Esophagus mucosa (tissue), 1 donor: ENCODE measurements at regions not wholly inside any gene's neighbourhood (a gene's known extent, or its start where the extent isn't known, plus 50 kb on each side); places are given as distances from the start of the nearest gene placed in this dataset.
"Not testable (repeated sequence)": the region's sequence is repeated elsewhere in the genome, so short reads cannot be mapped to it uniquely, and the experiment has no call there.

Source experiments
- ATAC-seq: fragments of 200-7000 bp; cut with Tn5 transposase; one replicate; pipeline ENCODE4 v1.9.1; 2020
- donor health status: DM: yes; HTN: yes; CAD: no.

DNA sequence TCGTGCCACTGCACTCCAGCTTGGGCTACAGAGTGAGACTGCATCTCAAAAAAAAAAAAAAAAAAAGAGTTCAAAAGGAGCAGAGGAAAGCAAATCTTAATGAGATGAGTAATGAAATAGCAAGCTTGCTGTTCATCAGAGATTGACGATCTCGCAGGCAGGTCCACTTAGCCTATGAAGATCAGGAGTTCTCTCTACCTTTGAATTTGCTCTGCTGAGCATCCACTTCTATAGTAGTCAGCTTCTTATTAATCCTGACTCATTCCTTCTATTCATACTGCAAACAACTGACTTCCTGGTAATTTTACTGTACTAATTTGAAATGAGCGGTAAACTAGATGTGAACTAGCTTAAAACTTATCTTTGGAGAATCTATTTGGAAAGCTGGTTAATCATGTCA, 1014.6 kb downstream of the GATA3 start:
- ATAC-seq = peak; percentile 75

GRCh38 chr10:9075420-9075819, 1020.9 kb downstream of the GATA3 start:
- ATAC-seq = no peak

GRCh38 chr10:9076066-9076465, 1021.6 kb downstream of the GATA3 start:
- ATAC-seq = no peak

DNA sequence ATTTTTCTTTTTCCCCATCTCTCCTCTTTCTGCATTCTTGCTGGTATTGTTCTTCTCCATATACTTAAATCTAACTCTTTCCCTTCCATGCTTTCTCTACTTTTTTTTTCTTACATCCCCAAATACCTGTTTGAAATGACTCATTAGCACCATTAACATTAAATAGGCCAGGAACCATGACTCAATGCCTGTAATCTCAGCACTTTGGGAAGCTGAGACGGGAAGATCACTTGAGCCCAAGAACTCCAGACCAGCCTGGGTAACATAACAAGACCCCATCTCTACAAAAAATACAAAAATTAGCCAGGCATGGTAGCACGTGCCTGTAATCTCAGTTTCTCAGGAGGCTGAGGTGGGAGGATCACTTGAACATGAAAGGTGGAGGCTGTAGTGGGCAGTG, 1026.8 kb downstream of the GATA3 start:
- ATAC-seq = no peak

DNA sequence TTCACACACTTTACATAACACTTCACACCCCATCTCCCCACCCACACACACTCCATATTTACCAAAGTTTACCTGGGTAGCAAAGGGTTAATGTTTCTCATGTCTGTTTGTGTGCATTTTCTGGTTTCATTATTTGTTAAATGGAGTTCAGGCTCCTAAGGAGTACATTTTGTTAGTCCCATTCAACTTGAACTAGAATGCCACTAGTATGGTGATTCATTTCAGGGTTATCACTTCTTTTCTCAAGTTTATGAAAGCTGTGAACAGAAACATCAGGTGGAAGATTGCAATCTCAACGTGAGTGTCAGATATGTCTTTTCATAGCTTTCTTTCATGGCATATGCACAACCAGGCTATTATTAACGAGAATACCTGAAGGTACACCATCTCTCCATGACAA, 1027.5 kb downstream of the GATA3 start:
- no peak for ATAC-seq

GRCh38 chr10:9091530-9092093, 1037.1 kb downstream of the GATA3 start:
- no peak for ATAC-seq

DNA sequence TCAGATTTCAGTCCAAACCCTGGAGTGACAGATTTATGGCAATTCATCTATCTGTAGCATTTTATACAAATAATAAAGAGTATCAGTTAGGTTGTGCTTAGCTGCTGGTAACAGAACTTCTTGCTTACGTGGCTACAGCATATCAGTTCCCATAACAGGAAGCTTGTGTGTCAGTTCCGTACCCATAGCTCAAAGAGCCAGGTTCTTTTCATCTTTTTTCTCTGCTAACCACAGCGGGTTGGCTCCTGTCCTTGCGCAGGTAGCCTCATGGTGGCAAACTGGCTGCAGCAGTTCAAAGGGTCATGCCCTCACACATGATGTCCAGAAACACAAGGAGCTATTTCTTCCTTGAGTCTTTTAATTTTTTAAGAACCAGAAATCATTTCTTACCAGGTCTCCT, 1041.8 kb downstream of the GATA3 start:
- no peak for ATAC-seq

- no peak for ATAC-seq
These were observed 1042.9 kb downstream of the GATA3 start for GRCh38 chr10:9097206-9097990.

DNA sequence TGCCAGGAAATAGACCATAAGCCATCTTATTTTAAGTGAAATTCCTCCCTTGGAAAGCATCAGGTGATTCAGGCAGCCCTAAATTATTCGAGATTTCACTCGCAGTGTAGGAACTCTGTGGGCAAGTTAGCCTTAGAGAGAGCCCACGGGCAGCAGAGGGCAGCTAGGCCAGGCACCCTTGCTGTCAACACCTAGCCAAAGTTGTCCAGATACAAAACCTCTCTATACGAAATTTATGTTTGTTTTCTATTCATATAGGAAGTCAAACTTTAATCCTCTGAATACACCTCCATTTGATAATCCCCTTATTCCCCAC, 1043.5 kb downstream of the GATA3 start:
- ATAC-seq = no peak

GRCh38 chr10:9102026-9102425, 1047.5 kb downstream of the GATA3 start:
- peak; percentile 55 for ATAC-seq

DNA sequence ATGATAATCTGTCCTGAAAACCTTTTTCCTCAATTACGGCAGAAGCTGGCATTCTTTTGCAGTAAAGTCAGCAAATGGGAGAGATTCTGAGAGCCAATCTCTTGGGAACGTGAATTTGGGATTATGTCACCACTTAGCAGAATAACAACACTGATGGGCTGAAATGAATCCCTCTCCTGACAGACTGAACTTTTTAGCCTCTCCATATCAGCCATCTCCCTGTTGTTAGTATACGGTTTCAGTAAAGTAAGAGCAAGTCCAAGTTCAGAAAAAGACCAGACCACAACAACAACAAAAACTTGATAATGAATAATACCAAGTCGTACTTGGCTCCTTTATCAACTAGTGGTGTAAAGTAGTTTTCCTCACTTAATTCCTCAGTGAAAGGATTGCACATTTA, 1048.8 kb downstream of the GATA3 start:
- ATAC-seq = no peak

GRCh38 chr10:9111976-9112375, 1057.5 kb downstream of the GATA3 start:
- ATAC-seq = no peak

DNA sequence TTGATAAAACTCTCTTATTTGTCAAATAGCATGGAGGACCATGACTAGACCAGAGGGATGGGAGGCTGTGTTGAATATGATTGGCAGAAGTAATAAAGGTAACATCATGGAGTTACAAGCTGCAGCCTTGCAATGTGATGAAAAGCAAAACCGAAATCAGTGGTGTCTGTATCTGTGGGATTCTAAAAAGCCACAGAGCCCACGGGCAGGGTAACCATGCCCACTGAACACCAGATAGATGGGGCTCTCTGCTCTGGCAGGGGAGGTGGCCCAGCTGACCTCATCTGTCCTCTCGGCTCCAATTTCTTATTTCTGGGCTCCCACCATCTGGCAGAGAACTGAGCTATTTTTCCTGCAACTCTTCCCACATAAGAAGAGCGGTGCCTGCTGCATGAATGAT, 1072.2 kb downstream of the GATA3 start:
- ATAC-seq = no peak

DNA sequence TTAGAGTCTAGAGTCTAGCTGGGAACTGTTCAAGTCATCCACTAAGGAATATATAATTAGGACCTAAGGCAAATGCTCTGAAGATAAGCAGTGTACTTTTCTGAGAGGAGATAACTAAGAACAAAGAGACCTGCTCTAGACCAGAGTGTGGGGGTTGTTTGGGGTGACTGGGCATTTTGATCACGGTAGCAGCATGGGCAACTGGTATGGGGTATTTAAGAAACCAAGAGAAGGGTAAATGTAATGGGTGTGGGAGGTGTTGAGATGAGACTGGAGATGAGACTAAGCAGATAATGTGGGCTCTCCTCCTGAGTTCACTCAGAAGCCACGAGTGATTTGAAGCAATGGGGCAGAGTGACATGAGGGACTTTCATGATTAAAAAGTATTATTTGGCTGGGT, 1082.9 kb downstream of the GATA3 start:
- no peak for ATAC-seq

DNA sequence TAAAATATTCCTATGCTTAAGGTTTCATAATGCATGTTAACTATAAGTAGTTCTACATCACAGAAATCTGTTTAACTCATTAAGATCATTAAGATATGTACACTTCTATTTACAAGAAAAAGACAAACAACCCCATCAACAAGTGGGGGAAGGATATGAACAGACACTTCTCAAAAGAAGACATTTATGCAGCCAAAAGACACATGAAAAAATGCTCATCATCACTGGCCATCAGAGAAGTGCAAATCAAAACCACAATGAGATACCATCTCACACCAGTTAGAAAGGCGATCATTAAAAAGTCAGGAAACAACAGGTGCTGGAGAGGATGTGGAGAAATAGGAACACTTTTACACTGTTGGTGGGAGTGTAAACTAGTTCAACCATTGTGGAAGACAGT, 1084.3 kb downstream of the GATA3 start:
- ATAC-seq = not testable (repeated sequence)

DNA sequence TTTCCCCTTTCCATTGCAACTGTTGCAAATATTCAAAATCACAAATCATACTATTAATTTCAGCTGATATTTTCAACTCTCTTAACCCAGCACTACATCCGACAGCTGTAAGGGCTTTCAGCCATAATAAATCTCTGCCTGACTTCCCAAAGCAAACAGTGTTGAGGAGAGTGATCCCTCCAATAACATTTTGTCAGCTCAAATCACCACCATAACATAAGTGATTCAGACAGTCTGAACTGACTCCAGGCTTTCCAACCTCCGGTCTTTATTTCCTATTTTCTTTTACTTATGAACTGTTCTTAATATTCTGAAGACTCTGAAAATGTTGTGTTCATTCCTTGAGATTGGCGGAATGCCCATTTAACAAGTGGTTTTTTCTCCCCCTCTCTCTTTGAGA, 1085.9 kb downstream of the GATA3 start:
- no peak for ATAC-seq

DNA sequence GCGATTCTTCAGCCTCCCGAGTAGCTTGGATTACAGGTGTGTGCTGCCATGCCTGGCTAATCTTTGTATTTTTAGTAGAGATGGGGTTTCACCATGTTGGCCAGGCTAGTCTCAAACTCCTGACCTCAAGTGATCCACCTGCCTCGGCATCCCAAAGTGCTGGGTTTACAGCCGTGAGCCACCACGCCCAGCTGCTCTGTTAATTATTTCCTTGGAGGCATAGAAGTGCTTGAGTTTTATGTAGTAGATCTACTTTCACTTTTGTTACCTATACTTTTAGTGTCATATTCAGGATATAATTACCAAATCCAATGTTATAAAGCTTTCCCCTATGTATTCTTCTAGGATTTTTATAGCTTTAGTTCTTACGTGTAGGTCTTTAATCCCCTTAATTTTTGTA, 1093.0 kb downstream of the GATA3 start:
- no peak for ATAC-seq

GRCh38 chr10:9149134-9149533, 1094.6 kb downstream of the GATA3 start:
- peak; percentile 76 for ATAC-seq

DNA sequence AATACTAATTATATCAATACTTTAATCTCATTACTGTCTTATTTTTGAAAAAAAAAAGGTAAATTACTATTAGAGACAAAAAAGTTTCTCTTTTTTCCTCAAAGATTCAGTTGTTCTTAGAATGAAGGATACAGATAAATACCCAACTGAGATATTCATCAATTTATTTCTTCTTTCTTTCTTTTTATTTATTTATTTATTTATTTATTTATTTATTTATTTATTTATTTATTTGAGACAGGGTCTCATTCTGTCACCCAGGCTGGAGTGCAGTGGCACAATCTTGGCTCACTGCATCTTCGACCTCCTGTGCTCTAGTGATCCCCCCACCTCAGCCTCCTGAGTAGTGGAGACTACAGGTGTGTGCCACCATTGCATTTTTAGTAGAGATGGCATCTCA, 1098.6 kb downstream of the GATA3 start:
- ATAC-seq = not testable (repeated sequence)

DNA sequence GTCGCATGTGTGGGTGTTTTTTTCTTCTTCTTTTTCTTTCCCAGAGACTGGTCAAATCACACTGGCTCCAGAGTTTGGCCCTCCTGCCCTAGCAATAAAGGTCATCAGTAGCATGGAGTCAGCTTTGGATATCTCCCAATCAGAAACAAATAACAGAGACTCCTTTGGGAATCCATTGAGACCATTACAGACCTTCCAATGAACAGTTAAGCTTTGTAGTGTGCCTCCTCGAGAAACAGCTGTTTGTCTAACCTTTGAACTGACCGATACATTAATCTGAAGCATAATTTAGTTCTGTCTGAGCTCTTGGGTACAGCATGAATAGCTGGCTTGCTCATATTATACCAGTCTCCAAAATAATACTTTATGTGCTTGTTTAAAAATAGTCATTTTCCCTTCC, 1103.2 kb downstream of the GATA3 start:
- ATAC-seq = no peak

DNA sequence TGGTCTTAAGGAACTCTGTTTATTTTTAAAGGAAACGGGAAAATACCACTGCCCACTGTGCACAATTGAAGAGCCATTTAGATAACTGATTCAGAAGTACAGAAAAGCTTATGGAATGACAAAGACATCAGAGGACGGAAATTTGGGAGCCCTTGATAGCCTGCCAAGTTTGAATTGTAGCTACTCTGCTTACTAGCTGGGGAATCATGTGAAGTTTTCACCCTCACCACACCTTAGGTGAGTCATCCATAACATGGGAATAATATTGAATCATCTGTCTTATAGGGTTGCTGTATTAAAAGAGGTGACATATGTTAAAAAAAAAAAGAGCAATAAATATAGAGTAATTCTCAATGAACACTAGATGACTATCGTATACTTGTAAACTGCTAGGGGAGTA, 1104.2 kb downstream of the GATA3 start:
- peak; percentile 86 for ATAC-seq

GRCh38 chr10:9160275-9160674, 1105.8 kb downstream of the GATA3 start:
- no peak for ATAC-seq

GRCh38 chr10:9163699-9164098, 1109.2 kb downstream of the GATA3 start:
- ATAC-seq = no peak

DNA sequence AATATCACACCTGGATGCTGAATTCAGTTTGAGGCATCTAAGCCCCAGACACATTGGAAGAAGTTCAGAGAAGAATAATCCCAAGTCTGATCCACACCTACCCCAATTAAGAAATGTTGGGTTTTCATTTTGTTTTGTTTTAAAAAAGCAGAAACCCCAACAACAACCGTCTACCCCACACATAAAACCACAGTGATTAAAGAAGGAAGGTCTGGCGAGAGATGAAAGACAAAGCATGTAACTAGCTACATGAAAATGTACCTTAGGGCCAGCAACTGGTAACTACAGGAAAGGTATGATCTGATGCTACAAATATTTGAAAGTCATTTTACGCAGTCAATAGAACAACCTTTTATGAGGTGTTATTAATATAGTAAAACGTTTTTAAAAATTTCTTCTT, 1112.3 kb downstream of the GATA3 start:
- no peak for ATAC-seq

DNA sequence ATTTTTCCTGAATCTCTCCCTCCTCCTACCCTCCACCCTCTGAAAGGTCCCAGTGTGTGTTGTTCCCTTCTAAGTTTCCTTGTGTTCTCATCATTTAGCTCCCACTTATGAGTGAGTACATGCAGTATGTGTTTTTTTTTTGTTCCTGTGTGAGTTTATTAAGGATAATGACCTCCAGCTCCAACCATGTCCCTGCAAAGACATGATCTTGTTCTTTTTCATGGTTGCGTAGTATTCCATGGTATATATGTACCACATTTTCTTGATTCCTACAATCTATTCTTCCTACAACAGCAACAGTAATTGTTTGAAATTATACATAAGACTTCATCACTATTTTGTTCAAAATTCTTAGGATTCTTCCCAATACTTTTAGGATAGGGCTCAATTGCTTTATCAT, 1117.8 kb downstream of the GATA3 start:
- no peak for ATAC-seq
